Glutamatergic neuron (in vitro differentiated cells): ENCODE measurements at regions not wholly inside any gene's neighbourhood (a gene's known extent, or its start where the extent isn't known, plus 50 kb on each side); places are given as distances from the start of the nearest gene placed in this dataset.

ENCODE experiments used
- DNase-seq: peaks from one replicate; pipeline ENCODE4 v3.0.0; 2022
- H3K27ac Mint-ChIP-seq: one replicate; pipeline ENCODE4 v1.8.0; 2020; ENCODE audit warnings: mild to moderate bottlenecking, mixed read lengths, inconsistent platforms; ENCODE audit not compliant: unreplicated experiment
- H3K27me3 Mint-ChIP-seq: one replicate; pipeline ENCODE4 v1.8.0; 2020; ENCODE audit warnings: mild to moderate bottlenecking, moderate library complexity, mixed read lengths, inconsistent platforms; ENCODE audit not compliant: unreplicated experiment
- H3K36me3 Mint-ChIP-seq: one replicate; pipeline ENCODE4 v1.8.0; 2020; ENCODE audit warnings: mild to moderate bottlenecking, mixed read lengths, inconsistent platforms; ENCODE audit not compliant: unreplicated experiment
- H3K4me1 Mint-ChIP-seq: one replicate; pipeline ENCODE4 v1.8.0; 2020; ENCODE audit warnings: mild to moderate bottlenecking, low read depth, mixed read lengths, inconsistent platforms; ENCODE audit not compliant: unreplicated experiment
- H3K4me3 Mint-ChIP-seq: one replicate; pipeline ENCODE4 v1.8.0; 2020; ENCODE audit warnings: mild to moderate bottlenecking, mixed read lengths, inconsistent platforms; ENCODE audit not compliant: unreplicated experiment
- H3K9me3 Mint-ChIP-seq: one replicate; pipeline ENCODE4 v1.8.0; 2020; ENCODE audit warnings: mild to moderate bottlenecking, moderate library complexity, mixed read lengths, inconsistent platforms; ENCODE audit not compliant: unreplicated experiment
- CTCF ChIP-seq: fragments of 200-600 bp; sonication (generic); IDR thresholded peaks from one replicate; pipeline ENCODE4 v1.5.0; 2021; ENCODE audit not compliant: partially characterized antibody, unreplicated experiment

- Mint-ChIP-seq H3K4me1 (peaks cover 4% of the 10 kb centered on the region), H3K27ac (no peak overlapping the region), H3K36me3 (no peaks in the 10 kb centered on the region)
Observed at GRCh38 chr3:13227315-13228165, 154.3 kb upstream of the IQSEC1 start.

GRCh38 chr3:13224967-13225366 lies 151.7 kb upstream of the IQSEC1 start:
- Mint-ChIP-seq H3K27ac (no peak overlapping the region), H3K27me3 (no peaks in the 10 kb centered on the region), H3K4me3 (no peak overlapping the region), H3K36me3 (no peaks in the 10 kb centered on the region), H3K9me3 (peaks cover 8% of the 10 kb centered on the region), H3K4me1 (peaks cover 7% of the 10 kb centered on the region)
- no peak for TF ChIP-seq CTCF
- no peak for DNase-seq

More at GRCh38 chr3:13227315-13228165, 154.3 kb upstream of the IQSEC1 start:
- DNase-seq: no peak
- no peak for TF ChIP-seq CTCF
- no peak overlapping the region for H3K4me3 Mint-ChIP-seq
- H3K9me3 Mint-ChIP-seq: peaks cover 8% of the 10 kb centered on the region
- peaks cover 3% of the 10 kb centered on the region for H3K27me3 Mint-ChIP-seq

DNA sequence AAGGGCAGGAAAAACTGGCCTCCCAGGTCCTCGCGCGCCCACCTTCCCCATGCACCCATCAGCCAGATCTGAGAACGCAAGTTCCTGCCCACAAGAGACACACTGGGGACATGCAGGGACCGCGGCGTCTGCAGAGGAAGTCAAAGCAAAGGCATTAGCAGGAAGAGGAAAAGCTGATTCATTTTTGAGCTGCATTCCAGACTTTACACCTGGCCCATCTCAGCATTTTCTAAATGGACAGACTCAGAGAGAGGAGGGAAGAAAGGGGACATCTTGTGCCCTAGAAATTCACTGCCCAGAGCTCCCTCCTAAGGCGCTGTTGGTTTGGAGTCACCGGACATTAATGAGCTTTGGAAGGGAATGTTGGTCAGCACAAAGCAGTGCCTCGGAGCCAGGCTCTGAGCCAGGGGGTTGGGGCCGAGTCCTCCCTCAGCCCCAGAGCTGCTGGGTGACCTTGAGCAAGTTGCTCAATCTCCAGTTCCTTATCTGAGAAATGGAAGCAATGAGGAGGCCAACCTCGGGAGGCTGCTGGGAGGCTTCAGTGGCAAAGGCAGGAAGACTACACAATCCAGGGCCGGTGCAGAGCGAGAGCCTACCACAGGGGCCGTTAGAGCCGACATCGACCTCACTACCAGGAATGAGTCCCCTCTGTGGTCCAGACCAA lies 150.5 kb upstream of the IQSEC1 start:
- Mint-ChIP-seq H3K4me1 (peaks cover 7% of the 10 kb centered on the region), H3K4me3 (no peak overlapping the region), H3K27ac (no peak overlapping the region), H3K9me3 (peaks cover 6% of the 10 kb centered on the region), H3K36me3 (no peaks in the 10 kb centered on the region), H3K27me3 (peaks cover 2% of the 10 kb centered on the region)
- DNase-seq: no peak
- TF ChIP-seq CTCF: no peak

- Mint-ChIP-seq H3K9me3 (peaks cover 6% of the 10 kb centered on the region), H3K36me3 (no peaks in the 10 kb centered on the region), H3K27ac (no peak overlapping the region), H3K4me1 (peaks cover 7% of the 10 kb centered on the region), H3K27me3 (peaks cover 2% of the 10 kb centered on the region), H3K4me3 (no peak overlapping the region)
- DNase-seq: no peak
- TF ChIP-seq CTCF: no peak
Observed at GRCh38 chr3:13222891-13223573, 149.8 kb upstream of the IQSEC1 start.
